T47D (cell line): ENCODE measurements at regions not wholly inside any gene's neighbourhood (a gene's known extent, or its start where the extent isn't known, plus 50 kb on each side); places are given as distances from the start of the nearest gene placed in this dataset.

Experiments used
- DNase-seq, 2 experiments: peaks; one replicate each; pipeline versions ENCODE4 v3.0.0 to v3.0.0-alpha.2; 2011 to 2012; ENCODE audit warnings: low read depth in 1 of 2, low spot score in 1 of 2
- JUND ChIP-seq: IDR thresholded peaks from 2 replicates; pipeline ENCODE4 v1.6.1; 2012; ENCODE audit warnings: low read depth
- in situ Hi-C: cut with HindIII; loops from 2 replicates; pipeline ENCODE4 v1.10.0; 2016; ENCODE audit warnings: low sequenced_read_pairs, low pct_unique_long_range_greater_than_20kb

DNA sequence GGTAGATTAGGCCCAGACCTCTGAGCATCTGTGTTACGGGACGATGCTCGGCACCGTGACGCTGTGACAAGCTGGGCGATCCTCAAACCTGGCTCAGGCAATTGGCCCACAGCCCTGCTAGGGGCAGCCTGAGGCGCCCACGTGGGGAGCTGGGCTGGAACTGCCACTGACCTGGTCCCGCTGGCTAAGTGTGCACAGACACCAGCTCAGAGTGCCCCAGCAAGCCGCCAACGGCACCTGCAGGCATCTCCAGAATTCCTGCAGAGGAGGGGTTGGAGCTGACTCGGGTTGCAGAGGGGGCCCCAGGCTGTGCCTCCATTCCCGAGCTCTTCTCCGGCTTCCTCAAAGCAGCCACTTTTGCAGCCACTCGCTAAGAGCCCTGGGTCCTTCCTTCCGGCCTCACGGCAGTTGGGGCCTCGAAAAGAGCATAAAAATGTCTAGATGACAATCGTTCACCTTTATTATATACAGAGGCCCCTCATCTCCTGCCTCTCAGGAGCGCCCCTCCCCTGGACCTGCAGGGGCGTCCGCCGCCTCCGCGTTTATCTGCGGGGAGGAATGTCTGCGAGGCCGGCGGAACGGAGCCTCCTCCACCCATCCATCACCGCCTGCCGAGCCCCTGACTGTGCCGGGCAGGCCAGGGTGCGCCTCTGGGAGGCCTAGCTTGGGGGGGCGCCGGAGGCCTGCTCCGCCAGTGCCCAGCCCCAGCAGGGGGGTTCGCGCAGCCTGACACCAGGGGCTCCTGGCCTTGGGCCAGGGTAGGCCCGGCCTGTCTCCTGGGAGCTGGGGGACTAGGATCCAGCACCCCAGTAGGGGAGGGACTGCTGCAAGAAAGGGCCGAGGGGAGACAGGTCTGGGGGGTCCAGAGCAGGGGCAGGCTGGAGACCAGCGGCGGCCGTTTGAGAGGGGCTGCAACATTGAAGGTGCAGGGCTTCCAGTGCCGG is 144.9 kb downstream of the BARX1 start:
- no peak for DNase-seq
- in situ Hi-C loops: no loop called here
- no peak for TF ChIP-seq JUND

GRCh38 chr9:93809204-93809940 is 145.8 kb downstream of the BARX1 start:
- in situ Hi-C loops: no loop called here
- no peak for TF ChIP-seq JUND
- no peak for DNase-seq

DNA sequence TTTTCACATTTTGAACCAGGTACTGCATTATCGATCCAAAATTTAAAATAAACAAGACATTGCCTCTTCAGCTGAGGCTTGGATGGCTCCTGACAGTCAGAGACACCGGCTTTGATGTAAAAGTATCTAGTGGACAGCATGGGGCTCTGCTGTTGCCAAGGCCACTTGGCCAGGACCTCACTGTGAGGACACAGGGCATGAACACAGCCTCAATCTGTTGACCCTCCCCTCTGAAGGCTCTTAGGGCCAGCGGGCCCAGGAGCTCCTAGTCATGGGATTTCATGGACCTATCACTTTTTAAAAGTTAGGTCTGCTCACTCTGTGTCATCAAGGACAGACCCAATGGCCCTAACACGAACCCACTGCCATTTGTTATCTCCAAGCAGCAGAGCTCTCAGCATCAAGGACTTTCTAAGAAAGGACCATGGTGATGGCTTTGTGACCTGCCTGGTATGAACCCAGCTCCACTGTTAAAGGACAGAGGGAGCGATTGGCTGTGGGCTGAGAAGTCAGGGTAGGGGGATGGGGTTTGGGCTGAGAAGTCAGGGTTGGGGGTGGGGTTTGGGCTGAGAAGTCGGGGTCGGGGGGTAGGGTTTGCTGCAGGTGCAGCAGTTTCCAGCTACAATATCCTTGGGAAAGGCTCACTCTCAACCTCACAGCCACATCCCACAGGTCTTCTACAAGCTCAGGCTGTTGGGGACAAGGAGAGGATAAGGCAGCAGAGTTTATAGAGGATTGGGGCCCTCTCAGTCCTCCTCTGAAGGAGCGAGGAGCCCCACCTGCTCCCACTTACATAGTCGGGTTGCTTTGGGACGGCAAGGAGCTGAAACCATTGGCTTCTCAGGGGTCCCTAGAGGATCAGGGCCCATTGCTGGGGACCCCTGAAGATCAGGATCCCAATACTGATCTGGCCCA is 146.8 kb downstream of the BARX1 start:
- in situ Hi-C loops: no loop called here
- no peak for DNase-seq
- TF ChIP-seq JUND: no peak

- TF ChIP-seq JUND: no peak
- DNase-seq: no peak
- in situ Hi-C loops: no loop called here
Observed at GRCh38 chr9:93807166-93808074, 147.7 kb downstream of the BARX1 start.

DNA sequence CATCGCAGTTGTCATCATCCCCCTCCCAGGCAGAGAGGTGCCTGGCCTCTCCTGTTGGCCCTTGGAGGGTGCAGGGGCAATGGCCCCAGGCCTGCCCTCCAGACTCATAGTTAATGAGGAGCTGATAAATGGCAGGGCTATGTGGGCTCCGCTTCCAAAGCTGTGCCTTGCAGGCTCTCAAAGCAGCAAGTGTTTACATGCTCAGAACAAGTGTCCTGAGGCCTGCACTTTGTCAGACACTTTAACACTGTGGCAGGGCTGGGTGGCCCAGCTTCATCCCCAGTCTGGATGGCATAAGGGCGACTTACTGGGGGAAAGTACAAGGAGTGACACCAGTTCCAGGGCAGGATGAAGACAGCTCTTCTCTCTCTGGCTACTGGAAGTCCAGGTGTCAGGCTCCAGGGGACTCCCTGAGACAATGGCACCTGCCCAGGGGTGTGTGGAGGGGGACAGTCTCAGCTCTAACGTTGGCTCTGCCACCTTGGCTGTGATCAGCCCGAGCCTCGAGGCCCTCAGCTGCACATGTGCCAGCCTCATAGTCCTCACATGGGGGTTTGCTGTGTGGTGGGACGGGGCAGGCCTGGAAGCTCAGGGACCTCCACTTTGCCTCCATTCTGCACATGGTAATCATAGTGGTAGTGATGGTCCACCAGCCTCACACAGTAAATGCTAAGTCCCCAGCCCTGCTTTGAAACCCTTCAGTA is 153.4 kb downstream of the BARX1 start:
- DNase-seq: no peak
- no peak for TF ChIP-seq JUND
- in situ Hi-C loops: no loop called here

- in situ Hi-C loops: no loop called here
- no peak for DNase-seq
- TF ChIP-seq JUND: no peak
Observed at GRCh38 chr9:93801120-93801519, 154.0 kb downstream of the BARX1 start.

GRCh38 chr9:93792358-93792757 is 162.8 kb downstream of the BARX1 start:
- in situ Hi-C loops: no loop called here
- DNase-seq: no peak
- no peak for TF ChIP-seq JUND

GRCh38 chr9:93786204-93786603 is 169.0 kb downstream of the BARX1 start:
- in situ Hi-C loops: no loop called here
- TF ChIP-seq JUND: no peak
- DNase-seq: no peak

GRCh38 chr9:93776873-93777272 is 178.3 kb downstream of the BARX1 start:
- TF ChIP-seq JUND: no peak
- in situ Hi-C loops: no loop called here
- DNase-seq: no peak

DNA sequence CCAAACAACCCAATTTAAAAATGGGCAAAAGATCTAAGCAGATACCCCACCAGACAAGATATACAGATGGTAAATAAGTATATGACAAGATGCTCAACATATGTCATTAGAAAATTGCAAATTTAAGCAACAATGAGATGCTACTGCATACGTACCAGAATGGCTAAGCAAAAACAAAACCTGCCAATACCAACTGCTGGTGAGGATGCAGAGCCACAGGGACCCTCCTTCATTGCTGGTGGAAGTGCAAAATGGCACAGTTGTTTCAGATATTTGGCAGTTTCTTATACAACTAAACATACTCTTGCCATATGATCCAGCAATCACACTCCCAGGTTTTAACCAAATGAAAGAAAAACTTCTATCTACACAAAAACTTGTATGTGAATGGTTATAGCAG is 178.9 kb downstream of the BARX1 start:
- in situ Hi-C loops: no loop called here
- no peak for TF ChIP-seq JUND
- no peak for DNase-seq
